ENCODE measurements at regions not wholly inside any gene's neighbourhood (a gene's known extent, or its start where the extent isn't known, plus 50 kb on each side); places are given as distances from the start of the nearest gene placed in this dataset.
A peak's percentile ranks its signal among the peaks of the same experiment; 100 is the strongest.

- peak; percentile 38 for DNase-seq
Observed at GRCh38 chr17:10249271-10250010, 51.0 kb upstream of the GAS7 start.
